Neural progenitor cell (in vitro differentiated cells): ENCODE measurements at regions not wholly inside any gene's neighbourhood (a gene's known extent, or its start where the extent isn't known, plus 50 kb on each side); places are given as distances from the start of the nearest gene placed in this dataset.

Experiments used
- EZH2 ChIP-seq: fragments of 200-600 bp; sonication (generic); IDR thresholded peaks from 2 replicates; pipeline ENCODE4 v1.6.1; 2017; ENCODE audit warnings: antibody characterized with exemption, mild to moderate bottlenecking, moderate library complexity
- EZH2phosphoT487 ChIP-seq: fragments of 200-600 bp; sonication (generic); IDR thresholded peaks from 2 replicates; pipeline ENCODE4 v1.6.1; 2017; ENCODE audit warnings: antibody characterized with exemption
- TF ChIP-seq, protein P1 (sequence below): fragments of 200-600 bp; sonication (generic); IDR thresholded peaks from 2 replicates; pipeline ENCODE4 v1.5.1; 2017; ENCODE audit warnings: antibody characterized with exemption, mild to moderate bottlenecking

GRCh38 chr20:51969191-51969590 is 166.9 kb upstream of the SALL4 start:
- no peak for TF ChIP-seq EZH2
- TF ChIP-seq EZH2phosphoT487 = no peak
- TF ChIP-seq, protein P1, sequence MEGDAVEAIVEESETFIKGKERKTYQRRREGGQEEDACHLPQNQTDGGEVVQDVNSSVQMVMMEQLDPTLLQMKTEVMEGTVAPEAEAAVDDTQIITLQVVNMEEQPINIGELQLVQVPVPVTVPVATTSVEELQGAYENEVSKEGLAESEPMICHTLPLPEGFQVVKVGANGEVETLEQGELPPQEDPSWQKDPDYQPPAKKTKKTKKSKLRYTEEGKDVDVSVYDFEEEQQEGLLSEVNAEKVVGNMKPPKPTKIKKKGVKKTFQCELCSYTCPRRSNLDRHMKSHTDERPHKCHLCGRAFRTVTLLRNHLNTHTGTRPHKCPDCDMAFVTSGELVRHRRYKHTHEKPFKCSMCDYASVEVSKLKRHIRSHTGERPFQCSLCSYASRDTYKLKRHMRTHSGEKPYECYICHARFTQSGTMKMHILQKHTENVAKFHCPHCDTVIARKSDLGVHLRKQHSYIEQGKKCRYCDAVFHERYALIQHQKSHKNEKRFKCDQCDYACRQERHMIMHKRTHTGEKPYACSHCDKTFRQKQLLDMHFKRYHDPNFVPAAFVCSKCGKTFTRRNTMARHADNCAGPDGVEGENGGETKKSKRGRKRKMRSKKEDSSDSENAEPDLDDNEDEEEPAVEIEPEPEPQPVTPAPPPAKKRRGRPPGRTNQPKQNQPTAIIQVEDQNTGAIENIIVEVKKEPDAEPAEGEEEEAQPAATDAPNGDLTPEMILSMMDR = no peak
